Neural cell (in vitro differentiated cells): ENCODE measurements at regions not wholly inside any gene's neighbourhood (a gene's known extent, or its start where the extent isn't known, plus 50 kb on each side); places are given as distances from the start of the nearest gene placed in this dataset.
A peak's percentile ranks its signal among the peaks of the same experiment; 100 is the strongest.

Source experiments
- H2AFZ ChIP-seq: fragments of 200-600, 300-800 bp; sonication (generic), shearing (Covaris generic); 2 replicates; pipeline ENCODE4 v1.6.0; 2014; ENCODE audit warnings: low read depth, mild to moderate bottlenecking, antibody characterized with exemption, low read length, moderate library complexity
- H3F3A ChIP-seq: fragments of 200-600 bp; shearing (Covaris generic); 2 replicates; pipeline ENCODE4 v1.6.1; 2016; ENCODE audit warnings: mild to moderate bottlenecking, moderate library complexity, mixed read lengths, antibody characterized with exemption, low read length; ENCODE audit not compliant: insufficient read depth, poor library complexity, severe bottlenecking
- H3K27ac ChIP-seq: fragments of 200-600, 300-800 bp; sonication (generic), shearing (Covaris generic); 2 replicates; pipeline ENCODE4 v1.5.1; 2014; ENCODE audit warnings: mild to moderate bottlenecking, low read length, moderate library complexity
- H3K27me3 ChIP-seq: fragments of 300-800, 200-600 bp; sonication (generic), shearing (Covaris generic); 2 replicates; pipeline ENCODE4 v1.6.0; 2014; ENCODE audit warnings: mild to moderate bottlenecking, low read depth, low read length, moderate library complexity; ENCODE audit not compliant: insufficient read depth
- H3K36me3 ChIP-seq: fragments of 300-800, 200-600 bp; sonication (generic), shearing (Covaris generic); 2 replicates; pipeline ENCODE4 v1.5.1; 2014; ENCODE audit warnings: mild to moderate bottlenecking, antibody characterized with exemption, low read length, moderate library complexity; ENCODE audit not compliant: insufficient read depth
- H3K4me2 ChIP-seq: fragments of 300-800, 200-600 bp; sonication (generic), shearing (Covaris generic); 2 replicates; pipeline ENCODE4 v1.6.0; 2014; ENCODE audit warnings: mild to moderate bottlenecking, low read length
- H3K4me3 ChIP-seq: fragments of 300-800, 200-600 bp; sonication (generic), shearing (Covaris generic); 2 replicates; pipeline ENCODE4 v1.5.1; 2014; ENCODE audit warnings: mild to moderate bottlenecking, low read length, moderate library complexity
- H3K79me2 ChIP-seq: fragments of 200-600 bp; shearing (Covaris generic); replicated peaks from 2 replicates; pipeline ENCODE4 v1.6.0; 2014; ENCODE audit warnings: mild to moderate bottlenecking, low read length, moderate library complexity; ENCODE audit not compliant: insufficient read depth
- H3K9ac ChIP-seq: fragments of 300-800, 200-600 bp; sonication (generic), shearing (Covaris generic); 2 replicates; pipeline ENCODE4 v1.6.1; 2016; ENCODE audit warnings: mild to moderate bottlenecking, low read length, mixed read lengths
- H3K9me2 ChIP-seq: fragments of 200-600 bp; shearing (Covaris generic); 2 replicates; pipeline ENCODE4 v1.6.1; 2016; ENCODE audit warnings: mild to moderate bottlenecking, low read length, mixed read lengths; ENCODE audit not compliant: insufficient read depth
- H3K9me3 ChIP-seq: fragments of 200-600, 300-800 bp; sonication (generic), shearing (Covaris generic); 2 replicates; pipeline ENCODE4 v1.6.1; 2016; ENCODE audit warnings: mild to moderate bottlenecking, mixed run types, low read length, moderate library complexity, mixed read lengths
- H4K20me1 ChIP-seq: fragments of 200-600 bp; shearing (Covaris generic); 2 replicates; pipeline ENCODE4 v1.6.1; 2016; ENCODE audit warnings: mild to moderate bottlenecking, mixed run types; ENCODE audit not compliant: insufficient read depth
- EP300 ChIP-seq: fragments of 450-650 bp; conservative IDR thresholded peaks from 2 replicates; pipeline ENCODE4 v1.6.1; 2014; ENCODE audit warnings: antibody characterized with exemption, mild to moderate bottlenecking, moderate library complexity; ENCODE audit not compliant: poor library complexity, severe bottlenecking
- EZH2 ChIP-seq: fragments of 200-600, 300-800 bp; shearing (Covaris generic), sonication (generic); IDR thresholded peaks from 2 replicates; pipeline ENCODE4 v1.6.1; 2014; ENCODE audit warnings: antibody characterized with exemption, low read length, borderline replicate concordance, mild to moderate bottlenecking; ENCODE audit not compliant: insufficient read depth, poor library complexity, severe bottlenecking
- MXI1 ChIP-seq: fragments of 450-650 bp; conservative IDR thresholded peaks from 2 replicates; pipeline ENCODE4 v1.6.1; 2014; ENCODE audit warnings: antibody characterized with exemption, mild to moderate bottlenecking; ENCODE audit not compliant: poor library complexity, severe bottlenecking
- POLR2AphosphoS5 ChIP-seq: IDR thresholded peaks from 2 replicates; pipeline ENCODE4 v1.6.1; 2012
- RAD21 ChIP-seq: fragments of 450-650 bp; conservative IDR thresholded peaks from 2 replicates; pipeline ENCODE4 v1.6.1; 2014; ENCODE audit warnings: antibody characterized with exemption, mild to moderate bottlenecking, moderate library complexity
- REST ChIP-seq: IDR thresholded peaks from 2 replicates; pipeline ENCODE4 v1.6.1; 2012; ENCODE audit warnings: borderline replicate concordance
- SMC3 ChIP-seq: fragments of 450-650 bp; conservative IDR thresholded peaks from 2 replicates; pipeline ENCODE4 v1.6.1; 2014; ENCODE audit warnings: antibody characterized with exemption, mild to moderate bottlenecking, moderate library complexity; ENCODE audit not compliant: poor library complexity
- TAF1 ChIP-seq: IDR thresholded peaks from 2 replicates; pipeline ENCODE4 v1.6.1; 2012; ENCODE audit warnings: low read depth
- TF ChIP-seq, protein P1 (sequence below): fragments of 450-650 bp; IDR thresholded peaks from 2 replicates; pipeline ENCODE4 v1.5.1; 2014; ENCODE audit warnings: antibody characterized with exemption, mild to moderate bottlenecking, moderate library complexity; ENCODE audit not compliant: poor library complexity, severe bottlenecking

- H3K27ac ChIP-seq: no peak overlapping the region
- H4K20me1 ChIP-seq: no peaks in the 10 kb centered on the region
- no peaks in the 10 kb centered on the region for H3F3A ChIP-seq
- no peak overlapping the region for H3K4me3 ChIP-seq
- H2AFZ ChIP-seq: no peak overlapping the region
- no peaks in the 10 kb centered on the region for H3K36me3 ChIP-seq
- H3K27me3 ChIP-seq: no peaks in the 10 kb centered on the region
- H3K9ac ChIP-seq: no peak overlapping the region
- H3K79me2 ChIP-seq: no peaks in the 10 kb centered on the region
- H3K9me3 ChIP-seq: no peaks in the 10 kb centered on the region
- TF ChIP-seq EZH2 (no peak), EP300 (no peak), SMC3 (no peak), TAF1 (no peak), POLR2AphosphoS5 (no peak), MXI1 (no peak), RAD21 (no peak), REST (no peak)
- TF ChIP-seq, protein P1, sequence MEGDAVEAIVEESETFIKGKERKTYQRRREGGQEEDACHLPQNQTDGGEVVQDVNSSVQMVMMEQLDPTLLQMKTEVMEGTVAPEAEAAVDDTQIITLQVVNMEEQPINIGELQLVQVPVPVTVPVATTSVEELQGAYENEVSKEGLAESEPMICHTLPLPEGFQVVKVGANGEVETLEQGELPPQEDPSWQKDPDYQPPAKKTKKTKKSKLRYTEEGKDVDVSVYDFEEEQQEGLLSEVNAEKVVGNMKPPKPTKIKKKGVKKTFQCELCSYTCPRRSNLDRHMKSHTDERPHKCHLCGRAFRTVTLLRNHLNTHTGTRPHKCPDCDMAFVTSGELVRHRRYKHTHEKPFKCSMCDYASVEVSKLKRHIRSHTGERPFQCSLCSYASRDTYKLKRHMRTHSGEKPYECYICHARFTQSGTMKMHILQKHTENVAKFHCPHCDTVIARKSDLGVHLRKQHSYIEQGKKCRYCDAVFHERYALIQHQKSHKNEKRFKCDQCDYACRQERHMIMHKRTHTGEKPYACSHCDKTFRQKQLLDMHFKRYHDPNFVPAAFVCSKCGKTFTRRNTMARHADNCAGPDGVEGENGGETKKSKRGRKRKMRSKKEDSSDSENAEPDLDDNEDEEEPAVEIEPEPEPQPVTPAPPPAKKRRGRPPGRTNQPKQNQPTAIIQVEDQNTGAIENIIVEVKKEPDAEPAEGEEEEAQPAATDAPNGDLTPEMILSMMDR: no peak
- no peaks in the 10 kb centered on the region for H3K9me2 ChIP-seq
- H3K4me2 ChIP-seq: no peak overlapping the region
Measured at GRCh38 chr11:81829976-81830375, 903.7 kb downstream of the FAM181B start.

- H3K9me3 ChIP-seq: no peaks in the 10 kb centered on the region
- H3K27ac ChIP-seq: no peak overlapping the region
- no peaks in the 10 kb centered on the region for H3K79me2 ChIP-seq
- H3K4me2 ChIP-seq: no peak overlapping the region
- no peak overlapping the region for H3K9ac ChIP-seq
- no peaks in the 10 kb centered on the region for H3F3A ChIP-seq
- no peaks in the 10 kb centered on the region for H4K20me1 ChIP-seq
- H2AFZ ChIP-seq: no peak overlapping the region
- TF ChIP-seq SMC3: no peak
- no peak for TF ChIP-seq REST
- no peak for TF ChIP-seq TAF1
- peak; percentile 18 for TF ChIP-seq EP300
- no peaks in the 10 kb centered on the region for H3K27me3 ChIP-seq
- H3K9me2 ChIP-seq: no peaks in the 10 kb centered on the region
- no peak overlapping the region for H3K4me3 ChIP-seq
- H3K36me3 ChIP-seq: no peaks in the 10 kb centered on the region
Measured at GRCh38 chr11:81825346-81825745, 908.3 kb downstream of the FAM181B start.
